Astrocyte of the cerebellum (primary cell): ENCODE measurements at regions not wholly inside any gene's neighbourhood (a gene's known extent, or its start where the extent isn't known, plus 50 kb on each side); places are given as distances from the start of the nearest gene placed in this dataset.
"Not testable (repeated sequence)": the region's sequence is repeated elsewhere in the genome, so short reads cannot be mapped to it uniquely, and the experiment has no call there.

ENCODE experiments used
- DNase-seq: peaks from one replicate; pipeline ENCODE4 v3.0.0-alpha.2; 2011; ENCODE audit warnings: low read depth
- H3K4me3 ChIP-seq: 2 replicates; pipeline ENCODE4 v1.5.1; 2011; ENCODE audit warnings: mild to moderate bottlenecking, low read depth, low read length, moderate library complexity
- in situ Hi-C: cut with HindIII; loops from 2 replicates; pipeline ENCODE4 v1.10.0; 2017; ENCODE audit warnings: low sequenced_read_pairs
- TF ChIP-seq, protein P1 (sequence below): IDR thresholded peaks from 2 replicates; pipeline ENCODE4 v1.5.1; 2012; ENCODE audit warnings: low read length, low read depth, moderate library complexity, mild to moderate bottlenecking; ENCODE audit errors: missing control alignments

DNA sequence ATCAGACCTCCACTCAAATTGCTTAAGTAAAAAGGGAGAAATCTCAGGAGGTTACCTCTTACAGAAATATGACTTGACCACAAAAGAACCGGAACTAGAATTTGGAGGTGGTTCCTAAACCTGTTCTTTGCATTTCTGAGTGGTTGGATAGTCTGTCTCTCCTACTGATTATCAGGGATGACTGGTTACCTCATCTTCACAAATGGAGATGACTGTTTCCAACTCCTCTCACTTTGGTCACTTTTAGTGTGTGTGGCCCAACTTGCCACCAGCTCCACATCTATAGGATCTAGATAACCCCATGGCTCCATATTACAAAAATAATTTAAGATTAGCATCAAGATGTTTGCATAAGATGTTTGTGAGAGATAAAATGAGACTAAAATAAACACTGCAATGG lies 95.5 kb downstream of the CCDC71L start:
- TF ChIP-seq, protein P1, sequence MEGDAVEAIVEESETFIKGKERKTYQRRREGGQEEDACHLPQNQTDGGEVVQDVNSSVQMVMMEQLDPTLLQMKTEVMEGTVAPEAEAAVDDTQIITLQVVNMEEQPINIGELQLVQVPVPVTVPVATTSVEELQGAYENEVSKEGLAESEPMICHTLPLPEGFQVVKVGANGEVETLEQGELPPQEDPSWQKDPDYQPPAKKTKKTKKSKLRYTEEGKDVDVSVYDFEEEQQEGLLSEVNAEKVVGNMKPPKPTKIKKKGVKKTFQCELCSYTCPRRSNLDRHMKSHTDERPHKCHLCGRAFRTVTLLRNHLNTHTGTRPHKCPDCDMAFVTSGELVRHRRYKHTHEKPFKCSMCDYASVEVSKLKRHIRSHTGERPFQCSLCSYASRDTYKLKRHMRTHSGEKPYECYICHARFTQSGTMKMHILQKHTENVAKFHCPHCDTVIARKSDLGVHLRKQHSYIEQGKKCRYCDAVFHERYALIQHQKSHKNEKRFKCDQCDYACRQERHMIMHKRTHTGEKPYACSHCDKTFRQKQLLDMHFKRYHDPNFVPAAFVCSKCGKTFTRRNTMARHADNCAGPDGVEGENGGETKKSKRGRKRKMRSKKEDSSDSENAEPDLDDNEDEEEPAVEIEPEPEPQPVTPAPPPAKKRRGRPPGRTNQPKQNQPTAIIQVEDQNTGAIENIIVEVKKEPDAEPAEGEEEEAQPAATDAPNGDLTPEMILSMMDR: no peak
- in situ Hi-C loops: no loop called here
- DNase-seq: no peak
- H3K4me3 ChIP-seq: no peak overlapping the region

DNA sequence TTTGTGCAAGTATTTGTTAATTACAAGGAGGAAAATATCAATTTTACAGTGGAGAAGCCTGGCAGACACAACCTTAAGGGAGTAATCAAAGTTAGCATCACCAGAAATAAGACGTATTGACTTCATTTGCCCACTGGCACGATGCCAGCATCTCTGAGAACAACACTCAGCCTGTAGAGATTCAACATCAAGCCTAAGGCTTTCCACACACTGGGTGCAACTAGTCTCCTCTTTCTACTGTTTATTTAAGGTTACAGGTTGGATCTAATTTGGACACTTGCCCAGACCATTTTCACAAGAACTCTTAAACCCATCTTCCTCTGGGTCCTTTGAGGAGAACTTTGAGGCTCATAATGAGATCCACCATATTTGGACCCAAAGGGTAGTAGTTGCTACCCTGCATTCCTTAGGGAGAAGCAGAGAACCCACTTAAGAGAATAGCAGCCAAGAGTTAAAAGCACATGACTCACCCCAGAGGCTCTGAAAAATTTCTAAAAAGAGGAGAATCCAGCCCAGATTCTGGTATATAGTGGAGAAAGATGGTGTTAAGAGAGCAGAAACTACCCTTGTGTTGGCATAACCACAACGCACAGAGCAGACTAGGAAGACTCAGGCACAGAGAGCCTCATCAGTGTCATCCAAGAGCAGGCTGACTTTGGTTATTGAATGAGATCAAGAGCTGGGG lies 97.3 kb downstream of the CCDC71L start:
- in situ Hi-C loops: no loop called here
- TF ChIP-seq, protein P1: no peak
- DNase-seq: no peak
- no peak overlapping the region for H3K4me3 ChIP-seq

DNA sequence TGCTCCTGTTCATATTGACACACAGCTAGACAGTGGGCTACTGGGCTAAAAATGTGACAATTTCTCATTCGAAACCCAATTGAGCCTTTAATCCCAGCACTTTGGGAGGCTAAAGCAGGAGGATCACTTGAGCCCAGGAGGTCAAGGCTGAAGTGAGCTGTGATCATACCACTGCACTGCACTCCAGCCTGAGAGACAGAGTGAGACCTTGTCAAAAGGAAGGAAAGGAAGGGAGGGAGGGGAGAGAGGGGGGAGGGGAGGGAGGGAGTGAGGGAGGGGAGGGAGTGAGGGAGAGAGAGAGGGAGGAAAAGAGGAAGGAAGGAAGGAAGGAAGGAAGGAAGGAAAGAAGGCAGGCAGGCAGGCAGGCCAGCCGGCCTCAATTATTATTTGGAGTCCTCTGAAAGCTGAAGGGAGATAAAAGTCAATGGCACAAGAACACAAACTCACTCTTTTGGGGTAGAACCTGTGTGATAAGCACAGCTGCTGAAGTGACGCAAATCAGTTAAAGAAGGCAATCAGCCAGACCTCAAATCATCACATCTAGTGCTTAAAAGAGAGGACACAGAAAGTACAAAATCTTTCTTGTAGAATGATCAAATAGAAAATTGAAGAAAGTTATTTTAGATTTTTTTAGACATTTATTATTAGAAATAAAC lies 98.1 kb downstream of the CCDC71L start:
- no peak for DNase-seq
- TF ChIP-seq, protein P1: no peak
- no peak overlapping the region for H3K4me3 ChIP-seq
- in situ Hi-C loops: no loop called here

DNA sequence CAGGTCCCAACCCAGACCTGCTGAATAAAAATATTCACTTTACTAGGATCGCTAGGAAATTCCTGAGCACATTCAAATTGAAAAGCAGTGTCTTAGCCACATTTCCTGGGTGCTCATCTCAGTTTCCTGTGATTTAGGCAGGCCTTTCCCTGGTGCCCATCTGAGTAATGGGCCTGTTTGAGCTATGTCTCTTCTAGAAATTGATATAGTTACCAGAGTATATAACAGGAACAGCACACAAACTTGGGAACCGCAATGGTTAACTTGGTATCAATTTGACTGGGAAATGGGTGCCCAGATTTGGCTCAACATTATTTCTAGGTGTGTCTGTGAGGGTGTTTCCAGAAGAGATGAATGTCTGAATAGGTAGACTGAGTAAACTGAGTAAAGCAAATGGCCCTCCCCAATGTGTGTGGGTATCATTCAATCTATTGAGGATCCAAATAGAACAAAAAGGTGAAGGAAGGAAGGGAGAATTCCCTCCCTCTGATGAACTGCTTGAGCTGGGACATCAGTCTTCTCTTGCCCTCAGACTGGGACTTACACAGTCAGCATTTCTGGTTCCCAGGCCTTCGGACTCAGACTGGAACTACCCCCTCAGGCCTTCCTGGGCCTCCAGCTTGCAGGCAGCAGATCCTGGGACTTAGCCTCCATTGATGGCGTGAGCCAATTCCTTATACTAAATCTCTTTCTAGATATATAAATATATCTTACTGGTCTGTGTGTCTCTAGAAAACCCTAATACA lies 99.1 kb downstream of the CCDC71L start:
- H3K4me3 ChIP-seq: no peak overlapping the region
- TF ChIP-seq, protein P1: no peak
- in situ Hi-C loops: no loop called here
- DNase-seq: no peak

DNA sequence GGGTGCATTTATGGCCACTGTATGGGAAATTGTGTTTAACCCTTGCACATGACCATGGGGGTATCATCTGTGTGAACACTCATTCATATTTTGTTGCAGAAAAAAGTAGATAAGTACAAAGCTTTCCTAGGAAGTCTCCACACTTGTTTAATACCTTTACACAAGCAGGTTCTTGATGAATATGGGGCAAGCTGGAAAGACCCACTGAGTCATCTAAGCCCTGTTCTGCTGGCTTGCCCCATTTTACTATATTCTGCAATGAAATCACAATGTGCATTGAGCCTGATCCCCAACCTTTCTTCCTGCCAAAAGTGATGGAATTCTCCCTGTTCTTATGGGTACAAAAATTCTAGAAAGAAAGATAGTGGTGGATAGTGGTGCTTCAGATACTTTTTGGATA lies 99.8 kb downstream of the CCDC71L start:
- DNase-seq: no peak
- H3K4me3 ChIP-seq: no peak overlapping the region
- in situ Hi-C loops: no loop called here
- TF ChIP-seq, protein P1: no peak

DNA sequence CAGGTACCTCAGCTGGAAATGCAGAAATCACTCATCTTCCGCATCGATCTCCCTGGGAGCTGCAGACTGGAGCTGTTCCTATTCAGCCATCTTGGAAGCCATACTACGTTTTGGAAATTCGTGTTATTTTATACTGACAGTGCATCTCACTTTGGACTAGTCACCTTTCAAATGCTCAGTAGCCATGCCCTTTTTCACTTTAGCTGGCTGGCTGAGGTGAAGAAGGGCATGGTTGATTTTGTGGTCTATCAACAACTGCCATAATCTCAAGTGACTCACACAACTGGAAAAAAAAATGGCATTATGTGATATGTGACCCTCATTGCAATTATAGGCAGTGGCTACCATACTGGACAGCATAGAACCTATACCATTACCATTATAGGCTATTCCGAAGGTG lies 100.5 kb downstream of the CCDC71L start:
- no peak for DNase-seq
- no peak overlapping the region for H3K4me3 ChIP-seq
- TF ChIP-seq, protein P1: no peak
- in situ Hi-C loops: no loop called here

DNA sequence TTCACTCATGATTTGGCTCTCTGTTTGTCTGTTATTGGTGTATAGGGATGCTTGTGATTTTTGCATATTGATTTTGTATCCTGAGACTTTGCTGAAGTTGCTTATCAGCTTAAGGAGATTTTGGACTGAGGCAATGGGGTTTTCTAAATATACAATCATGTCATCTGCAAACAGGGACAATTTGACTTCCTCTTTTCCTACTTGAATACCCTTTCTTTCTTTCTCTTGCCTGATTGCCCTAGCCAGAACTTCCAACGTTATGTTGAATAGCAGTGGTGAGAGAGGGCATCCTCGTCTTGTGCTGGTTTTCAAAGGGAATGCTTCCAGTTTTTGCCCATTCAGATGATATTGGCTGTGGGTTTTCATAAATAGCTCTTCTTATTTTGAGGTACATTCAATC lies 104.7 kb downstream of the CCDC71L start:
- H3K4me3 ChIP-seq, DNase-seq, in situ Hi-C loops: not testable (repeated sequence)

DNA sequence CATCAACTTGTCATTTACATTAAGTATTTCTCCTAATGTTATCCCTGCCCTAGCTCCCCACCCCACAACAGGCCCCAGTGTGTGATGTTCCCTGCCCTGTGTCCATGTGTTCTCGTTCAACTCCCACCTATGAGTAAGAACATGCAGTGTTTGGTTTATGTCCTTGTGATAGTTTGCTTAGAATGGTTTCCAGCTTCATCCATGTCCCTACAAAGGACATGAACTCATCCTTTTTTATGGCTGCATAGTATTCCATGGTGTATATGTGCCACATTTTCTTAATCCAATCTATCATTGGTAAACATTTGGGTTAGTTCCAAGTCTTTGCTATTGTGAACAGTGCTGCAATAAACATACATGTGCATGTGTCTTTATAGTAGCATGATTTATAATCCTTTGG lies 106.3 kb downstream of the CCDC71L start:
- H3K4me3 ChIP-seq, DNase-seq, in situ Hi-C loops: not testable (repeated sequence)
